HG02763 (cell line): ENCODE measurements at regions not wholly inside any gene's neighbourhood (a gene's known extent, or its start where the extent isn't known, plus 50 kb on each side); places are given as distances from the start of the nearest gene placed in this dataset.

Source experiments
- ATAC-seq: cut with Tn5 transposase; IDR thresholded peaks from one replicate; pipeline ENCODE4 v1.9.1; 2021; ENCODE audit warnings: mild to moderate bottlenecking, moderate library complexity; ENCODE audit not compliant: unreplicated experiment

DNA sequence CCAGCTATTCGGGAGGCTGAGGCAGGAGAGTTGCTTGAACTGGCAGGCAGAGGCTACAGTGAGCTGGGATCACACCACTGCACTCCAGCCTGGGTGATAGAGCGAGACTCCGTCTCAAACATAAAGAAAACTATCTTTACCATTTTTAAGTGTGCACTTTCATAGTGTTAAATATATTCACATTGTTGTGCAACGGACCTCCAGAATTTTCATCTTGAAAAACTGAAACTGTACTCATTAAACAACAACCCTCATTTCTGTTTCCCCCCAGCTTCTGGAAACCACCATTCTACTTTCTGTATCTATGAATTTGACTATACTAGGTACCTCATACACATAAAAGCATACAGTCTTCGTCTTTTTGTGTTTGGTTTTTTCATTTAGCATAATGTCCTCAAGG lies 375.1 kb downstream of the SHQ1 start:
- ATAC-seq, result peak; percentile 84

DNA sequence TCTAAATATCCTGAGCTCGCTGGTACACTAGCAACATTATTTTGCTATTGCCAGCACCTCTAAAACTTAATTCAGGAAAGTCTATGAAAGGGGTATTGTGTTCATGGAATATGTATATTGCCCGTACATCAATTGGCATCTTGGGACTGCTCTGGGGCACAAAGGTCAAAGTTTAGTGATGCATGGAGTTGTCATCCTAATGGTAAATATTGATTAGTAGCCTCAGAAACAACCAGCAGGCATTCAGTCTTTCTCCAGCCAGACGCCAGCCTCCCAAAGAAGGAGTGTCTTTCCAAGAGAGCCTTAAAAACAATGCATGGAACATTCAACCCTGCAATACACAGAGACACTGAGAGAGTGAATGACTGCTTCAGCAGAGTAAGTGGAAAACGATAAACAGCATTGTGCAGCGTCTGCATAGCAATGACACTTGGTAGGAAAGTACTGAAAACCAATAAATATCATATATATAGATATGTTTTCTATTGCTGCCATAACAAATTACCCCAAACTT lies 377.3 kb downstream of the SHQ1 start:
- ATAC-seq, result no peak

DNA sequence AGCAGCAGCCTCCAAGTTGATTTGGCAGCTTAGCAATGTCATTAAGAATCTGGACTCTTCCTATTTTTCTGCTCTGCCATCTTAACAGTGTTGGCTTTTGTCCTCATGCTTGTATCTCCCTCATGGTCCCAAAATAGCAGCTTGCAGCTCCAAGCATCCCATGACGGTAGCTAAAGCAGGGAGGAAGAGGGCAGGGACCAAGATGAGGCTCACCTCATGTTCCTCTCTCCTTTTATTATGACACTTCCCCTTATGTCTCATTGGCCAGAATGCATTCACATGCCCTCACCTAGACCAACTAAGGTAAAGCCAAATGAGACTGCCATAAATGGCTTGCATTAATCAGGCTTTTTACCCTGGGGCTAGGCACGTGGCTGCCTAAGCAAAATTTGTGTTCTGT lies 382.4 kb downstream of the SHQ1 start:
- no peak for ATAC-seq

DNA sequence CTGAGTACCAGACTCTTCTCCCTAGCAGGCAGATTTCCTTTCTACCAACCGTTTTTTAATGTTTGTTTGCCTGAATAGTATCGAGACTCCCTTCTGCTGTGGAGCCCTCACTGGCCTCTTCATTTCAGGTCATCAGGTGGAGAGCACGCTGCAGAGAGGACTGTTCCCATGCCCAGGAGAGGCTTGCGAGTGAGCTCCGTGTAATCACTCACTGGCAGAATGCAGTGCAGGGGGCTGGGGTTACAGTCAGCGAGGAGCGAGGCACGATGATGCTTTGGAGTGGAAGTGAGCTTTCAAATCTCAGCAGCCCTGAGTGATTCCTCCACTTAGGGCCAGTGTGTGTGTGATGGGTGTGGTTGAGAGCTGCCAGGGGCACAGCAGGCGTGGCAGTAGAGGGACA lies 385.2 kb downstream of the SHQ1 start:
- ATAC-seq, result no peak

DNA sequence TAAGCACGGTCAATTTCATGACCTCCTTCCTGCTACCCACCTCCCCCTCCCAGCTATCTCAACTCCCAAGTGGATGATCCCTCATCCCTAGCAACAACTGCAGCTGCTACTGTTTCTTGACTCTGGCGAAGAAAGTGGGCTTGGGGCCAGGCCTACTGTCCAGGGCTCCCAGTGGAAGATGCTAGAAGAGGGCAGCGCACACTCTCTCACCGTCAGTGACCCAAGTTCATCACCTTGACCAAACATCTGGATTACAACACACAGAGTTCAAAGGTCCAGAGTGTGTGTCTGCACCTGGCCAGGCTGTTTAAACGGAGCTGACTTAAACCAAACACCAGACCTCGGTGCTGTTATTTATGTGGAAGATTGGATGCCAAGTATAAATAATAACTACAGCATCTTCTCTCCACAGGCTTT lies 385.6 kb downstream of the SHQ1 start:
- no peak for ATAC-seq

DNA sequence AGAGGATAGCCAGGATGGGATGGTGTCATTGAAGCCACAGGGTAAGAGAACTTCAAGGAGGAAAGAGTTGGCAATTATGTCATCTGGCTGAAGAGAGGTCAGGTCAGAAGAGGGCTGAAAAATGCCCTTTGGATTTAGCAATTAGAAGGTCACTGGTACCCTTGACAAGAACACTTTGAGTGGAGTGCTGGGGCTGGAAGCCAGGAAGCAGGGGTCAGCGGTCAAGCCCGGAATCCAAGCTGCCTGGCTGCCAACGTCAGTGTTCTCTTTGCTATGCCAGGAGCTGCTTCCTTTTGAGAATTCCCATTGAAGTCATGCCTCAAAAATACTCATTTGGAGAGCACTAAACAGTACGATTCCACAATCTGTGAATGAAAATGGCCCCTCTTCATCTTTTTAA lies 386.5 kb downstream of the SHQ1 start:
- no peak for ATAC-seq

DNA sequence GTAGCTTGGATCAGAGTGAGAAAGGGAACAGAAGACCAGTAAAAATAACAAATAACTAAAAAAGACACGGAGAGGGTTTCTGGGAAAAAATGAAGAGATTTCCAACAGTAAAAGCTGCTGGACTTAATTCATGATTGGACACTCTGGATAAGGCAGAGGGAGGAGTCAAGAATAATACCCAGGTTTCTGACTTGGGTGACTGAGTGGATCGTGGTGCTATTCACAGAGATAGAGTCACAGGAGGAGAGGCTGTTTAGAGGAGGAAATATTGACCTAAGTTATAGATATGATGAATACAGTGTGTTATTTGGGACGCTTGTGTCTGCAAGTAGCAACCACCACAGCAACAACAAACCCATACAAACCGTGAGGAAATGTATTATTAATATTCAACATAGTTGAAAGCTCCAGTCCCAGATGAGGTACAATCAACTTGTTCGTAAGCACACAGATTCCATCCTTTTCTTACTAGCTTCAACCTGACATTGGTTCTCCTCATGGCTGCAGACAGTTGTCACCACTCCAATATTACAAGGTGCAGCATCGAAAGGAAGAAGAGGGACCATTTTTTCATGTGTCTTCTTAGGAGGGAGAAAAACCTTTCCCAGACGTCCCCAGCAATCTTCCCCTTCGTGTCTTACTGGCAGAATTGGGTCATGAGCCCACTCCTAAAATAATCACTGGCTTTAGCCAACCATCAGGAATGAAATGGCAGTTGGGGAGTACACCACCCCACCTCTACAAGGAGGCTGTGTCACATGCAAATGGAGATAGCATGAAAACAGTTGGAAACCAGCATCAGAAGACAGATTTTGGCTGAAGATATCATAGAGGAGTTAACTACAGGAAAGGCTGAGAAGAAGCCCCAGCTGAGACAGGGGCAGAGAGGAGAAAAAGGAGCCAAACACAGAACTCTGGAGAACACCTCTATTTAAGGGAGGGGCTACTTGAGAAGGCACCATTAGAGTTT lies 387.8 kb downstream of the SHQ1 start:
- no peak for ATAC-seq

DNA sequence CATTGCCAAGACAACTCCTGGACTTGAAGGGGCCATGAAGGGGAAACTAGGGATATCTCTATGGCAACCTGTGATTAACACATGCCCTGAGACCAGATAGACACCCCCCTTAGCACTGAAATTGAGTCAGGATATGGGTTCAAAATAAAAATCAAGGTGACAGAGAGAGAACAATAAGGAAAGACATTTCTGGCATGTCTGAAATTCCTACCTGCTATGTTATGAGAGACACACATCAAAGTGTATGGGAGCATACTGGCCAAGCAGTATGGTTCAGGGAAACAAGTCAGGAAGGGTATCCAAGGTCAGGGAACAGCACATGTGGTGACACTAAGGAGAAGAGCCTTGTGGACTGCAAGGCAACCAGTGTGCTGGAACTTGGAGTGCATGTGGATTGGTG lies 388.7 kb downstream of the SHQ1 start:
- no peak for ATAC-seq

DNA sequence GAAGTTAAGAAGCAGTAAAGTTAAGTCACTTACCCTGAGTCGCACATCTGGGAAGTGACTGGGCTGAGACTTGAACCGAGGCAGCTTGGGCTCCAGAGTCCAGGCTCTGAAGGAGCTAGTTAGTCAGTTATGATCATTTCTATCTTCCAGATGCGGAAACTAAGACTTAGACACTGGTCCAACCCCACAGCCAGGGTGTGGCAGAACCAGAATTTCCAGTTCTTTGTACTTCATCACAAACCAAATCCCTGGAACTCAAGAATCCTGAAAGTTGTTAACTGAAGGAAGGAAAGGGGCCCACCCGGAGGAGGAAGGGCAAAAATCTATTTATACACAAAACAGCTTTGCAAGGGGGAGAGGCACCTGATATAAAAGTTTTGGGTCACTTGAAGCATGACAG lies 389.9 kb downstream of the SHQ1 start:
- ATAC-seq, result no peak

DNA sequence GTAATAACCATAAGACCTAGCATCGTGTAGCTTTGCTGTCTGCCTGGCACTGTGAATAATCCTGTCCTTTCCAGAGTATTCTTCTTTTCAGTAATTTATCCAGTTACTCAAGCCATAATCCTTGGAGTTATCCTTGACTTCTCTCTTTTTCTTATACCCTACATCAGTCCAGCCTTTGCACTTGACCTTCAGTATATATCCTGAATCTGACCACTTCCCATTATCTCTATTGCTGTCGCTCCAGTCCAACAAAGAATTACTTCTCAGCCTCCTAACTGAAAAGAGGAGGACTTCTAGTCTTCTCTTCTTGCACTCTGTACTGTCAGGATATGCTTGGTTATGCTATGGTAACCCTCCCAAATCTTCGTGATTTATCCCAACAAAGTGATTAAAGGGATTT lies 393.8 kb downstream of the SHQ1 start:
- ATAC-seq, result no peak

DNA sequence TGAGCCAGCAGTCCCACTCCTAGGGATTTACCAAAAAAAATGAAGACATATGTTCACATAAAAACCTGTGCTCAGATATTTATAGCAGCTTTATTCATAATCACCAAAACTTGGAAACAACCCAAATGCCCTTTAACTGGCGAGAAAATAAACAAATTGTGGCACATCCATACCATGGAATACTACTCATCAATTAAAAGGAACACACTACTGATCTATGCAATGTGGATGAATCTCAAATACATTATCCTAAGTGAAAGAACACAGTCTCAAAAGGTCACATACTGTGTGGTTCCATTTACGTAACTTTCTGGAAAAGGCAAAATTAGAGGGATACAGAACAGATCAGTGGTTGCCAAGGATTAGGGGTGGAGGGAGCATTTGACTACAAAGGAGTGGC lies 394.5 kb downstream of the SHQ1 start:
- ATAC-seq, result no peak

DNA sequence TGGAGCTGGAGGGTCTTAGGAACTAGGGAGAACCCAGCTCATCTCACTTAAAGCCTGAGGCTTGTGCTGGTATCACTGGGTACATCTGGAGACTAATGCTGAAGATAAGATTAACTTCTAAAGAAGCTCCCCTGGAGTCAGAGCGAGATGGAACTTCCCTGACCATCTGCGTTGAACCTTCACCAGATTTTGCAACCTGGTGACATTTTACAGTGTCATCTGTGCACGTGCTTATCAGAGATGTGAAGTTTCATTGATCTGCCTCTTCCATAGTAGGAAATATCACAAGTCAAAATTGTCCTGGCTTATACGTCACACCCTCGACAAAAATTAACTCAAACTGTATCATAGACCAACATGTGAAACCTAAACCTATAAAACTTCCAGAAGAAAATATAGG lies 395.5 kb downstream of the SHQ1 start:
- no peak for ATAC-seq

DNA sequence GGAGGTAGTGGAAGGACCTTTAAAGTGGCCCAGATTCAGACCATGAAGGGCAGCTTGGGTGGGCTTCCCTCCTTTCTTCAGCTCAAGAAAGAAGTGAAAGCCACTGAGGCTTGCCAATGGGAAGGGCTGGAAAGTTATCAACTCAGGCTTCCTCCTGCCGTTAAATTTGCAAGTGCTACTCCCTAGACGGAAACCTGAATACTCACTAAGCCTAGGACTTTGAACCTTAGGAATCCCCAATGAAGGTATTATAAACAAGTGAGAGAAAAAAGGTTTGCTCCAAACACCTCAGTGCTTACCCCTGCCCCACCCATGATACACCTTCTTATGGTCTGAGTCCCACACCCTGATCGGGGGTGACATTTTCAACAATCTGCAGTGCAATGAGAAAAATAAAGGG lies 396.4 kb downstream of the SHQ1 start:
- no peak for ATAC-seq

DNA sequence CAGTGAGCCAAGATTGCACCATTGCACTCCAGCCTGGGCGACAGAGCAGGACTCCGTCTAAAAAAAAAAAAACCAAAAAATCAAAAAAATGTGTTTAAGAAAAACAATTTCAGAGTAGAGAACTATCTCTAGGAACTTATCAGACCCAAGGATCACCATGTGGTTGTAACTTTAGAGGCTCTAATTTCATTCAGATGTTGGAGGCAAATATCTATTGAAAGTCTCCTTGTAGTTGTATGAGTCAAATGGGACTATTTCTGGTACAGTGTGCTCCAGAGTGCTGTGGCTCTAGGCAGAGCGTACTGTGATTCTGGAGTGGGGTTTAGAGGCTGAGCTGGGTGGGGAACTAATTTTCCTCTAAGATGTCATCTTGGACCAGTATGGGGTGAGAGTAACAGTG lies 398.7 kb downstream of the SHQ1 start:
- ATAC-seq, result no peak

DNA sequence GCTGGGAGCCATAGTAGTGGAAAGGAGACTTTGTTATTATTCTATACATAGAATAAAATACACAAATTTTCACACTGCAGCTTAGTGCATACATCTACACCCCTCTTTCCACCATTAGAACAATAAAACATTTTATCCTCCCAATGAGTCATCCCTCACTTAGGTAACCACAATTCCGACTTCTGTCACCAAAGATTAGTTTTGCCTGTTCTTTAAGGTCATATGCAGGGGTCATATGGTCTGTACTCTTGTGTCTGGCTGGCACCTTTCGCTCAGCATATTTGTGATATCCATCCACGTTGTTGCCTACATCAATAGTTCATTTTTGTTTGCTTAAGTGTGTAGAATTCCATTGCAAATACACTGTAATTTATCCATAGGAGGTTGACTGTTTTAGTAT lies 399.4 kb downstream of the SHQ1 start:
- ATAC-seq, result no peak

DNA sequence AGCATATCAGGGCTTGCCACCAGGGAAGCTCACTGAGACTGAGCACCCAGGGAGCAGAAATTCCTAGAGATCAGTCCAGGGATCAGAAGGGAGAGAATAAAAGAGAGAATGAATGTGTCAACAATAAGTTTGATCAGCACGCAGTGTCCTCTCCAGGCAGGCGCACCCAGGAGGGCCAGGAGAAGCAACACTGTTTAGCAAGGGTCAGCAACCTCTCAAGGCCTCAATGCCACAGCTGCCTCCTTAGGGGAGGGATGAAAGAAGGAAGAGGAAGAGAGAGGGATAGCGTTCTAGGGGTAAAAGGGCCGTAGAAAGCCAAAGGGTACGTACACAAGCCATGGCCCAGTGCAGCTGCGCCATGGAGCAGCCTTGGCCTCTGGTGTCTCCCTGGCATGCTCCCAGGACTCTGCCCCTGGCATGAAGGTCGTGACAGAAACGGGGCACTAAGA lies 399.8 kb downstream of the SHQ1 start:
- ATAC-seq, result no peak

DNA sequence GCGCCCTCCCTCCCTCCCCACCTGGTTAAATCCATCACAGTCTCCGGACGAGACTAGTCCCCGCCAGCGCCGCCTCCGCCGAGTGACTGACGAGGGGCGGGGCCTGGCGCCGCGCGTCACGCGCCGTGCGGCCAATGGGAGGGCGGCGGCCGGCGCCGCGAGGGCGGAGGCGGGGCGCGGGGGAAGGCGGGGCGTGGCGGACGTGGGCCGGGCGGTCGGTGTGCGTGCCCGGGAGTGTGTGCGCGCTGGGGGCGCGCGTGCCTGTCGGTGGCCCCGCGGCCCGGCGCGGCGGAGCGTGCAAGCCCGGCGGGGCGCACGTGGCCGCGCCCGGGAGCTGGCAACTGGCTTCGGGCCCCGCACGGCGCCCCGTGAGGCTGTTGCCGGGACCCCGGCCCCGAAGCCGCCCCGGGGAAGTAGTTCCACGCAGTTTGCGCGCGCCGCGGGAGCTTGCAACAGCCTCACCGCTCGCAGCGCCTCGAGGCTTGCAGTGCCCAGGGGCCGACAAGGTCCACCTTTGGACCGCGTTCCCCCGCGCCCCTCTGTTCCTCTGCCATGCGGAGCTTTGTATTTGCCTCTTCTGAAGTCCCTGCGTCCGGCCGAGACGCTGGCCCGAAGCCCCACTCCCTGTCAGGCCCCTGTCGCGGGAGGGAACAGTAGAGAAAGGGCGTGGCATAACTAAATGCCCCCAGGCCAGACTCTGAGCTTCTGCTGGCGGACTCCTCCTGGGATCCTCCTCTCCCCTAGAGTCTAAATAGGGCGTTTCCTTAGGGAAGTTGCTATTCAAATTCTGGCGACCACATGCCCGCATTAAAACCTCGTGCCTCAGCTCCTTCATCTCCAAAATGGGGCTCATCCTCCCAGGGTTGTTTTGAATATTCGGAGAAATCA lies 400.9 kb downstream of the SHQ1 start:
- peak; percentile 94 for ATAC-seq

DNA sequence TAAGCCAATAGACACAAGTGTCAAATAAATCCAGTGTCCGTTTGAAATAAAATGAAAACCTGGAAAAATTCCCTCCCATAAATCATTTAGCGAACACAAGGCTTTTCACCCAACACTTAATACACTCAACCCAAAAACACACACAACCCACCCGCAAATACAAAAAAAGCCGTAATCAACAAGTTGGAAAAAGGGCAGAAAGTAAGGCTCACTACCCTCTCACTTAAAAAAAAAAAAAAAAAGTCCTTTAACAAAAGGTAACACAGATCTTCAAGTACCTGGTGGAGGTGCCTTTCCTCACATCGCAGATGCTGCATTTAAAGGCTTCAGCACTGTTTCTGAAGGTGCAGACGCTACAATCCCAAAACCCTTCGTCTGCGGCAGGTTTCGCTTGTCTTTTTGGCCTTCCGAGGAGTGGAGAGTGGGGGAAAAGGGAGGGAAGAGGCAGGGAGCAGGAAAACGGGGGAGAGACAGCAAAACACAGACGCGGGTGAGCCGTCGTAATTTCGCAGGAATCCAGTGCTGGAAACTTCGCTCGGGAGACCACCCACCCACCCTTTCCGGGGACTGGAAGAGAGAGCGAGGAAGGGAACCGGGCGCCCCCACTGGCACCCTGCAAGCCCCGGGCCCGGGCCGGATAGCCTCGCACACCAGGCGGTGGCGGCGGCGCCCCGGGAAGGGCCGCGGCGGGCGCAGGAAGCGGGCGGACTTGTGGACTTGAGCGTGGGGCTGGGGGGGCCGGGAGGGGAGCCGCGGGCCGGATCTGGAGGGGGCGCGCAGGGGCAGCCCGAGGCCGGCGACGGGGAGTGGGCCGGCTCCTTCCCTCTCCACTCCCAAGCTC lies 401.8 kb downstream of the SHQ1 start, which contains the start of gene RYBP:
Gene RYBP, minus strand, starts transcription at position 404 of the 841 bp plus-strand sequence.
- ATAC-seq, result peak; percentile 29

DNA sequence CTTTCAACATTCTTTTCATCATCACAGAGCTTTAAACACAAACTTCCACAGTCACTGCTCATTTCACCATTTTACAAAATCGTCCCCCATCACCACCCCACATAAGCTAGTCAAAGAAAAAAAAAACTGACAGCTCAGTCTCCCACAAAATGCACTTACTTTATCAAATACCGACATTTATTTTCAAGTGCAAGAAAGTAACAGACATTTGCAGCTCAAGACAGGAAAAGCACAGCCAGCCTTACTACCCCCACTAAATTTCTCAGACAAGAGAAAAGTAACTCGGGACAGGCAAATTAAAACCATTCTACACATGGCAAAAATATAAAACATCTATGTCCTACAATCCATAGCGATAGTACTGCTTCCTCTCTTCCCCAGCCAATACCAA lies 402.4 kb downstream of the SHQ1 start:
- no peak for ATAC-seq

DNA sequence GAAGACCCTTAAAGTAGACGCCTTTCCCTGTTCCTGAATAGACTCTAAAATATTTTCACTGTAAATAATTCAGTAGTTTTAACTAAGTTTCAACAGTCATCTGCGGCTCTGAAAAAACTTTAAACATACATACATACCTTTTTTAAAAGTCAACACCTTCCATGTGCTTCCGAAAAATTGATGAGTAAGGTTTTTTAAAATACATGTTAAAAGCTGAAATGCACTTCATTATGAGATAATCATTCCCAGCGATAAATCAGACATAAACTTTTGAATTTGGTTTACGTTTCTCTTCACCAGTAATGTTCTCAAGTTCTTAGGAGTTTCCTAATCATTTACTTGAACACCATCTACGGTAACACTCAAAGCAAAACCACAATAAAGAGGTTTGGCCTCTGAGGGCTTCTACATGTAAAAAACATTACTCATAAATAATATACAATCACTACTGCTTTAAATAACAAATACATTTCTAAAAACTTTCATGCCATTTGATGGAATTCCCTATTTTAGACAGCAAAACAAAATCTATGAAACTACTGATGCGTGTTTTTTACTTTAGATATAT lies 403.5 kb downstream of the SHQ1 start:
- ATAC-seq, result no peak
